Skeletal muscle satellite cell (primary cell): ENCODE measurements at regions not wholly inside any gene's neighbourhood (a gene's known extent, or its start where the extent isn't known, plus 50 kb on each side); places are given as distances from the start of the nearest gene placed in this dataset.

Experiments used
- H3K27me3 ChIP-seq: 2 replicates; pipeline ENCODE4 v1.7.0; 2013; ENCODE audit warnings: low read length; ENCODE audit not compliant: control insufficient read depth, insufficient read depth
- H3K36me3 ChIP-seq: 2 replicates; pipeline ENCODE4 v1.7.0; 2013; ENCODE audit warnings: mild to moderate bottlenecking, control low read depth, low read length; ENCODE audit not compliant: insufficient read depth
- H3K4me1 ChIP-seq: 2 replicates; pipeline ENCODE4 v1.7.0; 2013; ENCODE audit warnings: low read length; ENCODE audit not compliant: control insufficient read depth, insufficient read depth
- H3K4me2 ChIP-seq: 2 replicates; pipeline ENCODE4 v1.7.0; 2013; ENCODE audit warnings: mild to moderate bottlenecking, low read length
- H3K4me3 ChIP-seq: 2 replicates; pipeline ENCODE4 v1.7.0; 2013; ENCODE audit warnings: low read length
- H3K9ac ChIP-seq: 2 replicates; pipeline ENCODE4 v1.7.0; 2013; ENCODE audit warnings: mild to moderate bottlenecking, low read depth, low read length, moderate library complexity
- H3K9me3 ChIP-seq: replicated peaks from 2 replicates; pipeline ENCODE4 v1.7.0; 2013; ENCODE audit warnings: mild to moderate bottlenecking, control low read depth, low read length

- Histone ChIP-seq H3K4me1 (peaks cover 35% of the 10 kb centered on the region), H3K9ac (no peak overlapping the region), H3K36me3 (no peaks in the 10 kb centered on the region), H3K4me3 (peak overlapping the region; percentile 39), H3K4me2 (peak overlapping the region; percentile 33), H3K27me3 (no peaks in the 10 kb centered on the region), H3K9me3 (no peaks in the 10 kb centered on the region)
Observed at GRCh38 chr10:31101123-31101522, 69.5 kb upstream of the ZNF438 start.

GRCh38 chr10:31102421-31102820, 70.8 kb upstream of the ZNF438 start:
- no peaks in the 10 kb centered on the region for H3K36me3 ChIP-seq
- no peak overlapping the region for H3K9ac ChIP-seq
- H3K9me3 ChIP-seq, result no peaks in the 10 kb centered on the region
- H3K4me2 ChIP-seq, result no peak overlapping the region
- H3K4me3 ChIP-seq, result no peak overlapping the region
- H3K27me3 ChIP-seq, result no peaks in the 10 kb centered on the region
- peaks cover 35% of the 10 kb centered on the region for H3K4me1 ChIP-seq

GRCh38 chr10:31103112-31103511, 71.4 kb upstream of the ZNF438 start:
- no peak overlapping the region for H3K9ac ChIP-seq
- H3K4me2 ChIP-seq, result no peak overlapping the region
- peaks cover 34% of the 10 kb centered on the region for H3K4me1 ChIP-seq
- H3K4me3 ChIP-seq, result no peak overlapping the region
- H3K27me3 ChIP-seq, result no peaks in the 10 kb centered on the region
- H3K9me3 ChIP-seq, result no peaks in the 10 kb centered on the region
- no peaks in the 10 kb centered on the region for H3K36me3 ChIP-seq

- no peaks in the 10 kb centered on the region for H3K4me1 ChIP-seq
- H3K4me3 ChIP-seq, result no peak overlapping the region
- no peak overlapping the region for H3K4me2 ChIP-seq
- H3K9me3 ChIP-seq, result no peaks in the 10 kb centered on the region
- H3K9ac ChIP-seq, result no peak overlapping the region
- H3K27me3 ChIP-seq, result no peaks in the 10 kb centered on the region
- H3K36me3 ChIP-seq, result no peaks in the 10 kb centered on the region
Observed at GRCh38 chr10:31112961-31113360, 81.3 kb upstream of the ZNF438 start.

GRCh38 chr10:31116226-31116625, 84.6 kb upstream of the ZNF438 start:
- Histone ChIP-seq H3K4me1 (peaks cover 23% of the 10 kb centered on the region), H3K9me3 (no peaks in the 10 kb centered on the region), H3K4me3 (no peak overlapping the region), H3K4me2 (no peak overlapping the region), H3K9ac (no peak overlapping the region), H3K27me3 (no peaks in the 10 kb centered on the region), H3K36me3 (no peaks in the 10 kb centered on the region)

GRCh38 chr10:31118556-31118955, 86.9 kb upstream of the ZNF438 start:
- H3K9me3 ChIP-seq, result no peaks in the 10 kb centered on the region
- H3K36me3 ChIP-seq, result no peaks in the 10 kb centered on the region
- H3K4me1 ChIP-seq, result peaks cover 44% of the 10 kb centered on the region
- no peak overlapping the region for H3K4me2 ChIP-seq
- H3K4me3 ChIP-seq, result no peak overlapping the region
- no peak overlapping the region for H3K9ac ChIP-seq
- no peaks in the 10 kb centered on the region for H3K27me3 ChIP-seq

- Histone ChIP-seq H3K9ac (peak overlapping the region; percentile 31), H3K4me3 (no peak overlapping the region), H3K9me3 (no peaks in the 10 kb centered on the region), H3K36me3 (no peaks in the 10 kb centered on the region), H3K27me3 (no peaks in the 10 kb centered on the region), H3K4me2 (no peak overlapping the region), H3K4me1 (peaks cover 44% of the 10 kb centered on the region)
Observed at GRCh38 chr10:31120392-31120791, 88.7 kb upstream of the ZNF438 start.

GRCh38 chr10:31120961-31121685, 89.5 kb upstream of the ZNF438 start:
- no peak overlapping the region for H3K4me3 ChIP-seq
- H3K36me3 ChIP-seq, result no peaks in the 10 kb centered on the region
- peak overlapping the region; percentile 46 for H3K4me2 ChIP-seq
- H3K9ac ChIP-seq, result peak overlapping the region; percentile 49
- H3K27me3 ChIP-seq, result no peaks in the 10 kb centered on the region
- H3K9me3 ChIP-seq, result no peaks in the 10 kb centered on the region
- H3K4me1 ChIP-seq, result peaks cover 44% of the 10 kb centered on the region

- Histone ChIP-seq H3K4me2 (peak overlapping the region; percentile 46), H3K9me3 (no peaks in the 10 kb centered on the region), H3K9ac (peak overlapping the region; percentile 66), H3K27me3 (no peaks in the 10 kb centered on the region), H3K4me1 (peaks cover 48% of the 10 kb centered on the region), H3K36me3 (no peaks in the 10 kb centered on the region), H3K4me3 (no peak overlapping the region)
Observed at GRCh38 chr10:31121757-31122577, 90.3 kb upstream of the ZNF438 start.

GRCh38 chr10:31123946-31124345, 92.3 kb upstream of the ZNF438 start:
- Histone ChIP-seq H3K36me3 (no peaks in the 10 kb centered on the region), H3K4me2 (no peak overlapping the region), H3K27me3 (no peaks in the 10 kb centered on the region), H3K9me3 (no peaks in the 10 kb centered on the region), H3K9ac (no peak overlapping the region), H3K4me3 (no peak overlapping the region), H3K4me1 (peaks cover 47% of the 10 kb centered on the region)

- Histone ChIP-seq H3K9me3 (no peaks in the 10 kb centered on the region), H3K27me3 (no peaks in the 10 kb centered on the region)
Observed at GRCh38 chr10:31124852-31125251, 93.2 kb upstream of the ZNF438 start.

More at GRCh38 chr10:31124852-31125251, 93.2 kb upstream of the ZNF438 start:
- no peaks in the 10 kb centered on the region for H3K36me3 ChIP-seq
- H3K4me1 ChIP-seq, result peaks cover 46% of the 10 kb centered on the region
- H3K4me2 ChIP-seq, result no peak overlapping the region
- H3K4me3 ChIP-seq, result no peak overlapping the region
- H3K9ac ChIP-seq, result no peak overlapping the region
